K562 (cell line): ENCODE measurements at regions not wholly inside any gene's neighbourhood (a gene's known extent, or its start where the extent isn't known, plus 50 kb on each side); places are given as distances from the start of the nearest gene placed in this dataset.

Source experiments
- ATAC-seq: fragments of 200-7000 bp; cut with Tn5 transposase; 3 replicates; pipeline ENCODE4 v1.9.1; 2020; ENCODE audit warnings: moderate library complexity
- BruUV-seq: library from RNA; stranded (reverse); fragments of 400-500 nt; replicated peaks from 2 replicates; lab custom pipeline; 2021; lab: Mats Ljungman, UMichigan
- CTCF ChIA-PET: fragments of 300-600 bp; formaldehyde crosslinking; extraction: SDS; loops from one replicate; lab custom pipeline; 2021; ENCODE audit warnings: low intra/inter-chr PET ratio; lab: Yijun Ruan, JAX
- POLR2A ChIA-PET: fragments of 300-600, 350-650 bp; sonication (Branson Sonifier 250); formaldehyde crosslinking; extraction: SDS; loops from one replicate; lab custom pipeline; 2021; ENCODE audit warnings: antibody characterized with exemption, inconsistent platforms; lab: Yijun Ruan, JAX
- DNase-seq, 4 experiments: peaks; one replicate each; pipeline versions ENCODE4 v3.0.0 to v3.0.0-alpha.2; 2011 to 2018; ENCODE audit warnings: low spot score in 3 of 4, mixed read lengths in 3 of 4; ENCODE audit errors: extremely low read depth in 1 of 4
- FAIRE-seq: peaks from 2 replicates; lab custom pipeline; 2011; peaks lifted over from hg19 to GRCh38; lab: Jason Lieb, UNC
- H2AFZ ChIP-seq: 2 replicates; pipeline ENCODE4 v1.6.0; 2011; ENCODE audit warnings: low read depth, low read length, control low read depth, inconsistent platforms
- H3K27ac ChIP-seq: fragments of 200-600 bp; 3 replicates; pipeline ENCODE4 v1.8.0; 2011; ENCODE audit warnings: low read depth, mild to moderate bottlenecking, control low read depth, inconsistent platforms, low read length, moderate library complexity, mixed read lengths; ENCODE audit errors: extremely low read depth
- H3K27me3 ChIP-seq, 2 experiments: fragments of 300-600 bp in 1 of 2; 2 replicates in 1 of 2; 3 replicates in 1 of 2; pipeline versions ENCODE4 v1.6.0 to v1.8.0; 2011; ENCODE audit warnings: inconsistent platforms in 2 of 2, low read length in 2 of 2, mild to moderate bottlenecking in 1 of 2, mixed read lengths in 1 of 2, moderate library complexity in 1 of 2; ENCODE audit not compliant: control insufficient read depth in 2 of 2, insufficient read depth in 2 of 2
- H3K36me3 ChIP-seq: fragments of 300-600 bp; 3 replicates; pipeline ENCODE4 v1.8.0; 2011; ENCODE audit warnings: mild to moderate bottlenecking, low read length, inconsistent platforms; ENCODE audit not compliant: control insufficient read depth, insufficient read depth
- H3K4me1 ChIP-seq, 2 experiments: fragments of 200-600 bp in 1 of 2; replicated peaks in 1 of 2; 2 replicates in 1 of 2; 3 replicates in 1 of 2; pipeline versions ENCODE4 v1.5.1 to v1.8.0; 2011; ENCODE audit warnings: inconsistent platforms in 2 of 2, low read length in 2 of 2, mild to moderate bottlenecking in 1 of 2, mixed read lengths in 1 of 2, moderate library complexity in 1 of 2; ENCODE audit not compliant: control insufficient read depth in 2 of 2, insufficient read depth in 2 of 2
- H3K4me2 ChIP-seq: 2 replicates; pipeline ENCODE4 v1.6.1; 2011; ENCODE audit warnings: low read length, control low read depth, inconsistent platforms, mixed read lengths; ENCODE audit not compliant: insufficient read depth
- H3K4me3 ChIP-seq: fragments of 200-600 bp; sonication (generic), shearing (Covaris generic); 2 replicates; pipeline ENCODE4 v1.5.1; 2016; ENCODE audit warnings: control low read depth, inconsistent platforms
- H3K79me2 ChIP-seq: fragments of 200-600 bp; 3 replicates; pipeline ENCODE4 v1.8.0; 2011; ENCODE audit warnings: low read length, inconsistent platforms; ENCODE audit not compliant: control insufficient read depth, insufficient read depth
- H3K9ac ChIP-seq, 2 experiments: 2 replicates each; pipeline versions ENCODE4 v1.6.0 to v1.6.1; 2011; ENCODE audit warnings: low read depth in 2 of 2, low read length in 2 of 2, control low read depth in 1 of 2, inconsistent platforms in 1 of 2, mild to moderate bottlenecking in 1 of 2, mixed read lengths in 1 of 2; ENCODE audit not compliant: insufficient read depth in 1 of 2
- H3K9me1 ChIP-seq: one replicate; pipeline ENCODE4 v1.6.0; 2011; ENCODE audit warnings: inconsistent platforms, mild to moderate bottlenecking, low read length, moderate library complexity; ENCODE audit not compliant: control insufficient read depth, insufficient read depth
- H3K9me3 ChIP-seq: replicated peaks from 2 replicates; pipeline ENCODE4 v1.5.1; 2011; ENCODE audit warnings: low read depth, low read length, inconsistent platforms; ENCODE audit not compliant: control insufficient read depth, insufficient read depth
- H4K20me1 ChIP-seq: replicated peaks from 2 replicates; pipeline ENCODE4 v1.6.1; 2011; ENCODE audit warnings: low read length, inconsistent platforms, mixed read lengths; ENCODE audit not compliant: control insufficient read depth, insufficient read depth
- BACH1 ChIP-seq: fragments of 200-800 bp; sonication (Bioruptor generic); IDR thresholded peaks from 2 replicates; pipeline ENCODE4 v1.6.1; 2016; ENCODE audit warnings: missing genetic modification characterization, missing compliant biosample characterization
- COPS2 ChIP-seq: fragments of 450-650 bp; conservative IDR thresholded peaks from 2 replicates; pipeline ENCODE4 v1.6.1; 2016; ENCODE audit warnings: mild to moderate bottlenecking, moderate library complexity
- CREB3 ChIP-seq: fragments of 450-650 bp; conservative IDR thresholded peaks from 2 replicates; pipeline ENCODE4 v1.6.1; 2016; ENCODE audit warnings: missing genetic modification characterization, low read depth, mild to moderate bottlenecking, missing compliant biosample characterization, moderate library complexity
- E2F6 ChIP-seq, 2 experiments: IDR thresholded peaks; 2 replicates each; pipeline ENCODE4 v1.6.1; 2011; ENCODE audit warnings: borderline replicate concordance in 1 of 2, control low read depth in 1 of 2, low read depth in 1 of 2, low read length in 1 of 2, mild to moderate bottlenecking in 1 of 2, mixed read lengths in 1 of 2, moderate library complexity in 1 of 2; ENCODE audit not compliant: insufficient read depth in 1 of 2, insufficient read length in 1 of 2, poor library complexity in 1 of 2, severe bottlenecking in 1 of 2; ENCODE audit errors: extremely low read depth in 1 of 2
- HNRNPUL1 ChIP-seq: fragments of 200-400 bp; formaldehyde crosslinking; IDR thresholded peaks from 2 replicates; pipeline ENCODE4 v1.6.1; 2017; ENCODE audit warnings: low read length
- KDM4B ChIP-seq, 2 experiments: fragments of 450-650 bp in 1 of 2; sonication (generic) in 1 of 2; IDR thresholded peaks; 2 replicates each; pipeline ENCODE4 v1.6.1; 2016 to 2017; ENCODE audit warnings: borderline replicate concordance in 2 of 2, antibody characterized with exemption in 1 of 2, low read depth in 1 of 2, mild to moderate bottlenecking in 1 of 2
- MAFK ChIP-seq: IDR thresholded peaks from 2 replicates; pipeline ENCODE4 v1.6.1; 2011; ENCODE audit warnings: low read length, improper control_type of control experiment
- RAD21 ChIP-seq, 2 experiments: fragments of 250-450 bp in 1 of 2; fragments of 450-650 bp in 1 of 2; sonication (Bioruptor Pico) in 1 of 2; formaldehyde crosslinking in 1 of 2; IDR thresholded peaks in 1 of 2; conservative IDR thresholded peaks in 1 of 2; 2 replicates each; pipeline versions ENCODE4 v1.4.0 to v1.8.0; 2020 to 2022; ENCODE audit warnings: mild to moderate bottlenecking in 2 of 2, moderate library complexity in 1 of 2
- SP1 ChIP-seq: sonication (generic); formaldehyde crosslinking; IDR thresholded peaks from 2 replicates; pipeline ENCODE4 v1.8.1; 2022; ENCODE audit warnings: mild to moderate bottlenecking, missing genetic modification reagents
- TSHZ1 ChIP-seq: fragments of 250-450 bp; sonication (Bioruptor Pico); IDR thresholded peaks from 2 replicates; pipeline ENCODE4 v1.4.0; 2020; ENCODE audit warnings: mild to moderate bottlenecking, moderate library complexity
- VEZF1 ChIP-seq: fragments of 200-800 bp; sonication (Bioruptor generic); IDR thresholded peaks from 2 replicates; pipeline ENCODE4 v1.6.1; 2017; ENCODE audit warnings: missing genetic modification characterization, missing compliant biosample characterization
- ZNF224 ChIP-seq: sonication (generic); formaldehyde crosslinking; IDR thresholded peaks from 2 replicates; pipeline ENCODE4 v1.8.0; 2022; ENCODE audit warnings: mild to moderate bottlenecking, missing genetic modification reagents
- whole genome bisulfite sequencing: fragments of 100-300 bp; shearing (Covaris generic); methylation state at CpG from one replicate; pipeline ENCODE4 v1.1.6; 2016; ENCODE audit warnings: low coverage, mixed read lengths; ENCODE audit not compliant: insufficient coverage; ENCODE audit errors: missing lambda C conversion rate; 5-methylcytosine and 5-hydroxymethylcytosine counted together
- in situ Hi-C: fragments of 300-500 bp; cut with MboI; formaldehyde crosslinking; loops from 4 replicates; pipeline ENCODE4 v1.15.0; 2018; ENCODE audit warnings: inconsistent platforms, mixed read lengths
- intact Hi-C: fragments of 100-400 bp; cut with micrococcal nuclease; formaldehyde crosslinking; loops from 2 replicates; pipeline ENCODE4 v1.14.2; 2022

- no peak overlapping the region for H3K4me3 ChIP-seq
- no peaks in the 10 kb centered on the region for H3K9me3 ChIP-seq
- no peaks in the 10 kb centered on the region for H3K79me2 ChIP-seq
- no peak overlapping the region for H3K4me2 ChIP-seq
- in situ Hi-C loops: no loop called here
- CTCF ChIA-PET: no interaction called here
- H3K36me3 ChIP-seq: no peaks in the 10 kb centered on the region
- H3K9ac ChIP-seq: no peak overlapping the region
- POLR2A ChIA-PET: no interaction called here
- FAIRE-seq (no peak), DNase-seq (no peak), ATAC-seq (no peak)
- intact Hi-C loops: no loop called here
- no peak overlapping the region for H3K27ac ChIP-seq
- H2AFZ ChIP-seq: no peak overlapping the region
- H4K20me1 ChIP-seq: no peaks in the 10 kb centered on the region
- no peaks in the 10 kb centered on the region for H3K4me1 ChIP-seq
- WGBS: 0% methylated on average over 1 of the region's 1 CpG
- no peak for TF ChIP-seq CREB3 (tag)
- no peak for TF ChIP-seq E2F6 (IDR thresholded peaks at IDR 0.05; ENCODE audit: borderline replicate concordance in 1 of 2, extremely low read depth in 1 of 2, insufficient read depth in 1 of 2, insufficient read length in 1 of 2, low read depth in 1 of 2, low read length in 1 of 2, poor library complexity in 1 of 2, severe bottlenecking in 1 of 2)
- TF ChIP-seq HNRNPUL1: no peak
- TF ChIP-seq ZNF224 (CRISPR knock-in tag): no peak
- no peak for TF ChIP-seq COPS2
- no peak for TF ChIP-seq TSHZ1 (CRISPR knock-in tag)
- TF ChIP-seq BACH1 (tag): no peak
- TF ChIP-seq RAD21 (CRISPR knock-in tag; conservative IDR thresholded peaks at IDR 0.05 in 1 of 2, IDR thresholded peaks at IDR 0.05 in 1 of 2): no peak
- no peak for TF ChIP-seq MAFK
- no peak for TF ChIP-seq SP1
- TF ChIP-seq VEZF1 (CRISPR knock-in tag): no peak
- TF ChIP-seq KDM4B (IDR thresholded peaks at IDR 0.05; ENCODE audit: borderline replicate concordance in 2 of 2, low read depth in 1 of 2): no peak
- H3K9me1 ChIP-seq: no peaks in the 10 kb centered on the region
- no TSS peak for BruUV-seq
- H3K27me3 ChIP-seq: no peaks in the 10 kb centered on the region
These were observed 852.1 kb downstream of the CDH11 start for GRCh38 chr16:64269756-64270155.
